Keratinocyte (primary cell): ENCODE measurements at regions not wholly inside any gene's neighbourhood (a gene's known extent, or its start where the extent isn't known, plus 50 kb on each side); places are given as distances from the start of the nearest gene placed in this dataset.

Source experiments
- DNase-seq: peaks from one replicate; pipeline ENCODE4 v3.0.0-alpha.2; 2011; ENCODE audit warnings: low read depth, missing footprints, low spot score
- FAIRE-seq: peaks from 2 replicates; lab custom pipeline; 2011; peaks lifted over from hg19 to GRCh38; lab: Jason Lieb, UNC
- H2AFZ ChIP-seq: 2 replicates; pipeline ENCODE4 v1.6.0; 2012; ENCODE audit warnings: low read length, control low read depth, inconsistent platforms; ENCODE audit not compliant: control insufficient read depth
- H3K27ac ChIP-seq: 2 replicates; pipeline ENCODE4 v1.5.1; 2011; ENCODE audit warnings: low read length; ENCODE audit not compliant: control insufficient read depth, insufficient read depth
- H3K27me3 ChIP-seq: 3 replicates; pipeline ENCODE4 v1.6.0; 2011; ENCODE audit warnings: low read length; ENCODE audit not compliant: control insufficient read depth, insufficient read depth; ENCODE audit errors: extremely low read depth
- H3K36me3 ChIP-seq, 2 experiments: 2 replicates in 1 of 2; 3 replicates in 1 of 2; pipeline ENCODE4 v1.5.1; 2011; ENCODE audit warnings: low read length in 2 of 2, mild to moderate bottlenecking in 1 of 2; ENCODE audit not compliant: control insufficient read depth in 2 of 2, insufficient read depth in 2 of 2; ENCODE audit errors: extremely low read depth in 1 of 2
- H3K4me1 ChIP-seq: 3 replicates; pipeline ENCODE4 v1.5.1; 2011; ENCODE audit warnings: low read length; ENCODE audit not compliant: control insufficient read depth, insufficient read depth; ENCODE audit errors: extremely low read depth
- H3K4me2 ChIP-seq: 3 replicates; pipeline ENCODE4 v1.6.0; 2011; ENCODE audit warnings: low read depth, low read length; ENCODE audit not compliant: control insufficient read depth, insufficient read depth; ENCODE audit errors: extremely low read depth
- H3K4me3 ChIP-seq, 3 experiments: fragments of 200-600 bp in 1 of 3; sonication (generic) in 1 of 3; 2 replicates in 2 of 3; 3 replicates in 1 of 3; pipeline ENCODE4 v1.5.1; 2011 to 2016; ENCODE audit warnings: low read length in 3 of 3, mild to moderate bottlenecking in 3 of 3, control low read depth in 2 of 3, inconsistent platforms in 1 of 3, low read depth in 1 of 3, mixed read lengths in 1 of 3, mixed run types in 1 of 3, moderate library complexity in 1 of 3; ENCODE audit not compliant: control insufficient read depth in 2 of 3, insufficient read depth in 2 of 3; ENCODE audit errors: extremely low read depth in 1 of 3
- H3K79me2 ChIP-seq: 2 replicates; pipeline ENCODE4 v1.6.0; 2012; ENCODE audit warnings: low read length; ENCODE audit not compliant: control insufficient read depth, insufficient read depth
- H3K9ac ChIP-seq: 3 replicates; pipeline ENCODE4 v1.6.0; 2011; ENCODE audit warnings: low read length; ENCODE audit not compliant: control insufficient read depth, insufficient read depth; ENCODE audit errors: extremely low read depth
- H3K9me1 ChIP-seq: 3 replicates; pipeline ENCODE4 v1.6.0; 2011; ENCODE audit warnings: low read length; ENCODE audit not compliant: control insufficient read depth, insufficient read depth; ENCODE audit errors: extremely low read depth
- H3K9me3 ChIP-seq: 2 replicates; pipeline ENCODE4 v1.5.1; 2012; ENCODE audit warnings: low read depth, low read length; ENCODE audit not compliant: control insufficient read depth
- H4K20me1 ChIP-seq: 3 replicates; pipeline ENCODE4 v1.6.0; 2011; ENCODE audit warnings: low read length; ENCODE audit not compliant: control insufficient read depth, insufficient read depth; ENCODE audit errors: extremely low read depth
- EZH2 ChIP-seq: IDR thresholded peaks from one replicate; pipeline ENCODE4 v1.6.1; 2012; ENCODE audit warnings: inconsistent platforms, mild to moderate bottlenecking, low read length, moderate library complexity
- dilution Hi-C: fragments of 300-500 bp; cut with MboI; formaldehyde crosslinking; loops from one replicate; pipeline ENCODE4 v1.7.0; 2020; ENCODE audit warnings: low sequenced_read_pairs; ENCODE audit not compliant: extremely low pct_ligation_motif_present
- TF ChIP-seq, protein P1 (sequence below), 3 experiments: IDR thresholded peaks in 1 of 3; conservative IDR thresholded peaks in 1 of 3; optimal IDR thresholded peaks in 1 of 3; 2 replicates in 2 of 3; 3 replicates in 1 of 3; pipeline versions ENCODE3 to v1.5.1; 2011; ENCODE audit warnings: low read length in 3 of 3, mild to moderate bottlenecking in 3 of 3, moderate library complexity in 2 of 3, control low read depth in 1 of 3, inconsistent platforms in 1 of 3; ENCODE audit not compliant: insufficient read depth in 2 of 3; ENCODE audit errors: extremely low read depth in 1 of 3

DNA sequence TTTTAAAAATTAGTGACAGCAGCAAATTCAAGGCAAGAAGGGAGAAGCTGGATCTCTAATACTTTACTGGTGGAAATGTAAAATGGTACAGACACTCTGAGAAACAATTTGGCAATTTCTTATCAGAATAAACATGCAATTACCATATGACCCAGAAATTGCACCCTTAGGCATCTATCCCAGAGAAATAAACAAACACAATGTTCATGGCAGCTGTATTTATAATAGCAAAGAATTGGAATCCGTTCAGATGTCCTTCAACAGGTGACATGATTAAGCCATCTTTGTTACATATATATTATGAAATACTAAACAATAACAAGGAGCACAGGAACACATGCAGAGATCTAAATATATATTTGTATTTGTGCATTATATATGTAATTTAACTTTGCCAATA lies 756.5 kb downstream of the SLITRK1 start:
- Histone ChIP-seq H3K79me2 (no peaks in the 10 kb centered on the region), H3K9me3 (no peaks in the 10 kb centered on the region), H3K36me3 (no peaks in the 10 kb centered on the region), H2AFZ (no peak overlapping the region), H3K9me1 (no peaks in the 10 kb centered on the region), H4K20me1 (no peaks in the 10 kb centered on the region), H3K9ac (no peak overlapping the region), H3K27ac (no peak overlapping the region), H3K4me2 (no peak overlapping the region), H3K4me1 (no peaks in the 10 kb centered on the region), H3K4me3 (no peak overlapping the region), H3K27me3 (no peaks in the 10 kb centered on the region)
- DNase-seq (no peak), FAIRE-seq (no peak)
- dilution Hi-C loops = no loop called here
- TF ChIP-seq, protein P1, sequence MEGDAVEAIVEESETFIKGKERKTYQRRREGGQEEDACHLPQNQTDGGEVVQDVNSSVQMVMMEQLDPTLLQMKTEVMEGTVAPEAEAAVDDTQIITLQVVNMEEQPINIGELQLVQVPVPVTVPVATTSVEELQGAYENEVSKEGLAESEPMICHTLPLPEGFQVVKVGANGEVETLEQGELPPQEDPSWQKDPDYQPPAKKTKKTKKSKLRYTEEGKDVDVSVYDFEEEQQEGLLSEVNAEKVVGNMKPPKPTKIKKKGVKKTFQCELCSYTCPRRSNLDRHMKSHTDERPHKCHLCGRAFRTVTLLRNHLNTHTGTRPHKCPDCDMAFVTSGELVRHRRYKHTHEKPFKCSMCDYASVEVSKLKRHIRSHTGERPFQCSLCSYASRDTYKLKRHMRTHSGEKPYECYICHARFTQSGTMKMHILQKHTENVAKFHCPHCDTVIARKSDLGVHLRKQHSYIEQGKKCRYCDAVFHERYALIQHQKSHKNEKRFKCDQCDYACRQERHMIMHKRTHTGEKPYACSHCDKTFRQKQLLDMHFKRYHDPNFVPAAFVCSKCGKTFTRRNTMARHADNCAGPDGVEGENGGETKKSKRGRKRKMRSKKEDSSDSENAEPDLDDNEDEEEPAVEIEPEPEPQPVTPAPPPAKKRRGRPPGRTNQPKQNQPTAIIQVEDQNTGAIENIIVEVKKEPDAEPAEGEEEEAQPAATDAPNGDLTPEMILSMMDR (optimal IDR thresholded peaks at IDR 0.05 in 1 of 3, IDR thresholded peaks at IDR 0.05 in 1 of 3, conservative IDR thresholded peaks at IDR 0.05 in 1 of 3; ENCODE audit: extremely low read depth in 1 of 3, insufficient read depth in 2 of 3, low read length in 3 of 3) = no peak
- no peak for TF ChIP-seq EZH2

GRCh38 chr13:83121896-83122295 lies 760.4 kb downstream of the SLITRK1 start:
- Histone ChIP-seq H3K79me2 (no peaks in the 10 kb centered on the region), H3K4me2 (no peak overlapping the region)
- no peak for DNase-seq

More at GRCh38 chr13:83121896-83122295, 760.4 kb downstream of the SLITRK1 start:
- Histone ChIP-seq H3K27me3 (no peaks in the 10 kb centered on the region), H3K27ac (no peak overlapping the region), H3K4me3 (no peak overlapping the region), H3K4me1 (no peaks in the 10 kb centered on the region), H3K9me3 (no peaks in the 10 kb centered on the region), H3K9ac (no peak overlapping the region), H3K9me1 (no peaks in the 10 kb centered on the region), H4K20me1 (no peaks in the 10 kb centered on the region), H2AFZ (no peak overlapping the region), H3K36me3 (no peaks in the 10 kb centered on the region)
- dilution Hi-C loops = no loop called here
- FAIRE-seq = no peak
- TF ChIP-seq, protein P1 (optimal IDR thresholded peaks at IDR 0.05 in 1 of 3, IDR thresholded peaks at IDR 0.05 in 1 of 3, conservative IDR thresholded peaks at IDR 0.05 in 1 of 3; ENCODE audit: extremely low read depth in 1 of 3, insufficient read depth in 2 of 3, low read length in 3 of 3) = no peak
- TF ChIP-seq EZH2 = no peak
